C4-2B (cell line): ENCODE measurements at regions not wholly inside any gene's neighbourhood (a gene's known extent, or its start where the extent isn't known, plus 50 kb on each side); places are given as distances from the start of the nearest gene placed in this dataset.

Experiments
- CTCF ChIP-seq: fragments of 450-650 bp; conservative IDR thresholded peaks from 2 replicates; pipeline ENCODE4 v1.5.1; 2017; ENCODE audit warnings: mild to moderate bottlenecking
- ZFX ChIP-seq: fragments of 450-650 bp; IDR thresholded peaks from 2 replicates; pipeline ENCODE4 v1.6.1; 2017

DNA sequence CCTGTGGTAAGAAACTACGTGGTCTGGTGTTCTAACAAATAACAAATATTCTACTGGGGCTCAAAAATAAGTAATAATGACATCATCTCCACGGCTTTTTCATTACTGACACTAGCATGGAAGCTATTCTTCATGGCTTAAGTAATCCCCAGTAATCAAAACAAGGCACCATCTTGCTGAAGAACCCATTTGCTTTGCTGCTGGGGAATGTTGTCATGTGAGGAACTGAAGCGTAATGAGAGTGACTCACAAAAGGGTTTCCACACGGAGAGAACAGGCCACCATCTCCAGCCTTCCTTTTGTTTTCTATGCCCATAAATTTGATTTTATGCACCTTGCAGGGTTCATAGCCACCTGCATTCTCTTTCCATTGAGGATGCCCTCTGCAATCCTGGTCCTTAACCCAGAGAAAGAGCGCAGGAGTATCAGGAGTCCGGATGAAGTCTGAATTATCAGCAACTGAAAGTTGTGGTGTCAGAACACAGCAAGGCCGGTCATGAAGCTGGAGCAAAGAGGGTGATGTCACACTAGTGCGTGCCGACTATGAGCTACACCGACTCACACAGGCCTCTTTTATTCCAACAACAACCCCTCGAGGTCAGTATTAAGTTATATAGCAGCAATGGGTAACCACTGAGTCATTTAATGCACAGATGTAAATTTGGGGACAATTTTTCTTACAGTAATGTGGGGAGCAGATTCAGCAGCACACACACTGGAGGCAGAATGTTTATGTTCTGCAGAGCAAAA lies 173.7 kb upstream of the SSTR4 start:
- TF ChIP-seq CTCF (no peak), ZFX (no peak)
